GM21737 (cell line): ENCODE measurements at regions not wholly inside any gene's neighbourhood (a gene's known extent, or its start where the extent isn't known, plus 50 kb on each side); places are given as distances from the start of the nearest gene placed in this dataset.
"Not testable (repeated sequence)": the region's sequence is repeated elsewhere in the genome, so short reads cannot be mapped to it uniquely, and the experiment has no call there.

ENCODE experiments used
- ATAC-seq: cut with Tn5 transposase; IDR thresholded peaks from one replicate; pipeline ENCODE4 v1.9.1; 2021; ENCODE audit warnings: mild to moderate bottlenecking, moderate library complexity; ENCODE audit not compliant: unreplicated experiment

GRCh38 chr21:10400622-10401361, 120.6 kb upstream of the TPTE start:
- not testable (repeated sequence) for ATAC-seq

DNA sequence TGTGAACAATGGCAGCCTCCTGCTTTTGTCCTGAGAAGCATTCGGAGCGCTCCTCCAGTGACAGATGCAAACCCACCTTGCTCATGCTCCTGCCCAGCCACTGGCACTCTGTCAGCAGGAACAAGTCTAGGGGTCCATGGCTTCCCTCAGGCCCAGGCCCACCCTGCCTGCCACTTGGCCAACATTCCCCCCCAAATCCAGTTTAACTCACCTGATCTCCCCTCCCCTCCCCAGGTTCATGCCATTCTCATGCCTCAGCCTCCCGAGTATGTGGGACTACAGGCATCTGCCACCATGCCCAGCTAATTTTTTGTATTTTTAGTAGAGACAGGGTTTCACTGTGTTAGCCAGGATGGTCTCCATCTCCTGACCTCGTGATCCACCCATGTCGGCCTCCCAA, 118.9 kb upstream of the TPTE start:
- not testable (repeated sequence) for ATAC-seq

DNA sequence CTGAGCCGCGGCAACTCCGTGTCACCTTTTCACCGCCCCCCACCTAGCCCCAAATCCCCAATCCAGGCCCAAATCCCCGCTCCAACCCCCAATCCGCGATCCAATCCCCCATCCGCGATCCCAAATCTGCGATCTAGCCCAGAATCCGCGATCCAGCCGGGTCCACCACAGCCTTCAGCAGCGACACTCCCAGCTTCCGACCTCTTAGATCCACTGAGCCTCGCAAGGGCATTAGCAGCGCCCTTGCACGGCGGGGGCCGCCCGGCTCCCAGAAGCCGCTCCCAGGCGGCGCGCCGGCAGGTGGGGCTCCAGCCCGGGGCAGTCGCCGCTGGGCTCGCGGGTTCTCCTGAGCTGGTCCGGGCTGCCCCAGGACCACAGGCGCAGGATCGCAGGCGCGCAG, 116.1 kb upstream of the TPTE start:
- ATAC-seq = not testable (repeated sequence)

DNA sequence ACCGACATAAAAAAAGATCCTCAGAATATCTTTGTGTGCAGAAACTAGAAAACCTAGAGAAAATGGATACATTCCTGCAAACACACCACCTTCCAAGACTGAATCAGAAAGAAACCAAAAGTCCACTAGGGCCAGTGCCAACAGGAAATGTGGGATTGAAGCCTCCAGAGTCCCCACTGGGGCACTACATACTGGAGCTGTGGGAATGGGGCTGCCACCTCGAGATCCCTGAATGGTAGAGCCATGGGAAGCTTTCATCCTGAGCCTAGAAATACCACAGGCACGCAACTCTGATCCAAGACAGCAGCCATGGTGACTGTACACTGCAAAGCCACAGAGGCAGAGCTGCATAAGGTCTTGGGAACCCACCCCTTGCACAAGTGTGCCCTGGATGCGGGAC, 111.6 kb upstream of the TPTE start:
- ATAC-seq = not testable (repeated sequence)

DNA sequence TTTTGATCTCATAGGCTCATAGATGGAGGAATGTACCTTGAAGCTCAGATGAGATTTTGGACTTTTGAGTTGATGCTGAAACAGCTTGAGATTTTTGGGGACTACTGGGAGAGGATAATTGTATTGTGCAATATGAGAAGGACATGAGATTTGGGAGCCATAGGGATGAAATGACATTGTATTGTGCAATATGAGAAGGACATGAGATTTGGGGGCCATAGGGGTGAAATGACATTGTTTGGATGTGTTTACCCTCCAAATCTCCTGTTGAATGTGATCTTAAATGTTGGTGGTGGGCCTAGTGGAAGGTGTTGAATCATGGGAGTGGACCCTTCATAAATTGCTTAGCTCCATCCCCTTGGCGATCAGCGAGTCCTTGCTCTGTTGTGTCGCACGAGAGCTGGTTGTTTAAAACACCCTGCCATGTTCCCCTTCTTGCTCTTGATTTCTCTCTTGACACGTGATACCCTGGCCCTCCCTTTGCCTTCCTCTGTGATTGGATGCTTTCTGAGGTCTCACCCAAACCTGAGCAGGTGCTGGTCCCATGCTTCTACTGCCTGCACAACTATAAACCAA, 110.9 kb upstream of the TPTE start:
- ATAC-seq = not testable (repeated sequence)

- ATAC-seq = not testable (repeated sequence)
These were observed 109.4 kb upstream of the TPTE start for GRCh38 chr21:10411776-10412526.

- ATAC-seq = not testable (repeated sequence)
These were observed 108.5 kb upstream of the TPTE start for GRCh38 chr21:10412928-10413246.

DNA sequence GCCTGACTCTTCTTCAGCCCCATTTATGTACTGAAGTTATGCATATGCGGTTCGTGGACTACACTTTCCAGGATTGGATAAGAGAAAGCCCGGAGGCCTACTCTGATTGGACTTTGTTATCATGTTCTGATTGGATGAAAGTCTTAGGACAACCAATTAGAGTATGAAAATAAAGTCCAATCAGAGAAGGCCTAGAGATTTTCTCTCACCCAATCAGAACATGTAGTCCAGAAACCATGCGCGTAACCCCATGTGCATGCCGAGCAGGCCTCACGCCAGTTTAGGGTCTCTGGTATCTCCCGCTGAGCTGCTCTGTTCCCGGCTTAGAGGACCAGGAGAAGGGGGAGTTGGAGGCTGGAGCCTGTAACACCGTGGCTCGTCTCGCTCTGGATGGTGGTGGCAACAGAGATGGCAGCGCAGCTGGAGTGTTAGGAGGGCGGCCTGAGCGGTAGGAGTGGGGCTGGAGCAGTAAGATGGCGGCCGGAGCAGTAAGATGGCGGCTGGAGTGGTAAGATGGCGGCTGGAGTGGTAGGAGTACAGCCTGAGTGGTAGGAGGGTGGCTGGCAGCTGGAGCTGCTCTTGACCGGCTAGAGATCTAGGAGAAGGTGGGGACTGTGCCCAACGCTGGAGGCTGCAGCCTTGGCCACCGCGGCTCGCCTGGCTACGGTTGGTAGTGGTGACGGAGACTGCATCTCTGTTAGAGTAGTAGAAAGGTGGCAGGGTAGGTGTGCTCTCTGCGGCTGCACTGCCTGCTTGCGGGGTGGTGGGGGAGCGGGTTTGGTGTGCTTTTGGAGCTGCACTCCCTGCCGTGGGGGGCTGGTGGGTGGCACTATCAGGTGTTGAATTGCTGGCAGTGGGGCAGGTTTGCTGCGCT, 107.9 kb upstream of the TPTE start:
- not testable (repeated sequence) for ATAC-seq

DNA sequence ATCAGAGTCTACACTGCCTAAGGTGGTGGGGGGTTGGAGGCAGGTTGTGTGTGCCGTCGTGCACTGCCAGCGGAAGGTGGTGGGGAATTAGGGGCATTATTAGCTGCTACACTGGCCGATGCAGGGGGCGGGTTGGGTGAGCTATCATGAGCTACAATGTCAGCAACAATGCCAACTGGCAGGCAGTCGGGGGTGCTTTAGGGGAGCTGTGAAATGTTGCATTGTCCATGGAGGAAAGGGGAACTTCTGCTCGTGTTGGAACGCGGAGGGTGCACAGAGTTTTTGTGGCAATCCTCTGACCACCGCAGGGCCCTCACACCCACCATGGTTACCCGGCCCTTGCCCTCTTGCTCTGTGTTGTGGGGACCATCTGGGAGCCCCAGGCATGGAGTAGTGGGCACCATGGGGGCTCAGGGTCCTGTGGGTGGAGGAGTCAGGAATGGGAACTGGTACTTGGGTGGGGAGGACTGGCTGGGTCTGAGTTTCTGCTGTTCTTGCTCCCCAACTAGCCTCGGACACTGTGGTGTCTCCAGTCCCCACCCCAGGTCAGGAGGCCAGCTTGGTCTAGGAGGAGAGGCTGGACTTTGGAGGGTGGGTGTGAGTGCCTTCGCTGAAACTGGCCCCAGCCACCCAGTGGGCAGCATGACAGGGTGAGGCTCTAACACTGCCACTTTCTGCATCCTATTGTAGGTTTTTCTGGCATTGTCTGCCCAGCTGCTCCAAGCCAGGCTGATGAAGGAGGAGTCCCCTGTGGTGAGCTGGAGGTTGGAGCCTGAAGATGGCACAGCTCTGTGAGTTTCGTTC, 107.1 kb upstream of the TPTE start:
- ATAC-seq = not testable (repeated sequence)

- ATAC-seq = not testable (repeated sequence)
These were observed 106.5 kb upstream of the TPTE start for GRCh38 chr21:10414925-10415254.

DNA sequence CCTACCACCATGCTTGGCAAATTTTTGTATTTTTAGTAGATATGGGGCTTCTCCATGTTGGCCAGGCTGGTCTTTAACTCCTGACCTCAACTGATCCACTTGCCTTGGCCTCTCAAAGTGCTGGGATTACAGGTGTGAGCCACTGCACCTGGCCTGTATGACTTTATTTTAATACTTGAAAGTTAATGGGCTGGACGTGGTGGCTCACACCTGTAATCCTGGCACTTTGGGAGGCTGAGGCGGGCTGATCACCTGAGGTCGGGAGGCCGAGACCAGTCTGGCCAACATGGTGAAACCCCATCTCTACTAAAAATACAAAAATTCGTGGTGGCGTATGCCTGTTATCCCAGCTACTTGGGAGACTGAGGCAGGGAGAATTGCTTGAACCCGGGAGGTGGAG, 105.9 kb upstream of the TPTE start:
- ATAC-seq = not testable (repeated sequence)

GRCh38 chr21:10415859-10416258, 105.5 kb upstream of the TPTE start:
- ATAC-seq = not testable (repeated sequence)

GRCh38 chr21:10416691-10417447, 104.5 kb upstream of the TPTE start:
- ATAC-seq = not testable (repeated sequence)

DNA sequence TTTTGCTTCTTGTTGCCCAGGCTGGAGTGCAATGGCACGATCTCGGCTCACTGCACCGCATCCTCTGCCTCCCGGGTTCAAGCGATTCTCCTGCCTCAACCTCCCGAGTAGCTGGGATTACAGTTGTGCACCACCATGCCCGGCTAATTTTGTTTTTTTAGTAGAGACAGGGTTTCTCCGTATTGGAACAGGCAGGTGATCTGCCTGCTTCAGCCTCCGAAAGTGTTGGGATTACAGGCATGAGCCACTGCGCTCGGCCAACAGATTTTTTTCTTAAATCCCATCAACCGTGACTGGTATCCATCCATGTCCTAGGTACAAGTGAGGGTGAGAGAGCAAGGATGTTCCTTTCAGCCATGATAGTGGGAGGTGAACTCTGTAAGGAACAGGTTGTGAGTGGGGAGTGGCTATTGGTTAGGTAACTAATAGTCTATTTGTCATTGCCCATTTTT, 103.8 kb upstream of the TPTE start:
- not testable (repeated sequence) for ATAC-seq

DNA sequence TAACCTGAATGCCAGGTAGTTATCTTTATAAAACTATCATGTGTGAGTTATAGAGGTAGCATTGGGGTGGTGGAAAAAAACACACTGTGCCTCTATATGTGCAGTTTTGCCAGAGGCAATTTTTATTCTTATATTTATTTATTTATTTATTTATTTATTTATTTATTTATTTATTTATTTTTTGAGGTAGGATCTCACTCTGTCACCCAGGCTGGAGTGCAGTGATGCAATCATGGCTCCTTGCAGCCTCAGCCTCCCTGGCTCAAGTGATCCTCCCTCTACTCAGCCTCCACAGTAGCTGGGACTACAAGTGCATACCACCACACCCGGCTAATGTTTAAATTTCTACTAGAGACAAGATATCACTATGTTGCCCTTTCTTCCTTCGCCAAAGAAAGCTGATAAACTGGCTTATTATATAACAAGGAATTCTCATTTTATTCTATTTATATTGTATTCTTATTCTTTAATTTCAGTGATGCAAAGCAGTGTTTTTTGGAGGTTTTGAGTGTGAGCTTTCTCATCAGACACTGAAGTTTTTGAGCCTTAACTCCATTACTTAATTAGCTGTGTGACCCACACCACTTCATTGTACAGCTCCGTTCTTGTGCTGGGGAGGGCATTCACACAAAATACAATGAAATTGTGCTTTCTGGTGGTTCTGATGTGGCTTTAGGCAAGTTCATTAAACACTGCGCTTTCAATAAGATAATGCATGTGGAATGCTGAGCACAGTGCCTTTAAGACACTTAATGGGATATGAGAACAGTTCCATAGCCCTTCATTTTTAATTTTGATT, 102.9 kb upstream of the TPTE start:
- ATAC-seq = not testable (repeated sequence)

DNA sequence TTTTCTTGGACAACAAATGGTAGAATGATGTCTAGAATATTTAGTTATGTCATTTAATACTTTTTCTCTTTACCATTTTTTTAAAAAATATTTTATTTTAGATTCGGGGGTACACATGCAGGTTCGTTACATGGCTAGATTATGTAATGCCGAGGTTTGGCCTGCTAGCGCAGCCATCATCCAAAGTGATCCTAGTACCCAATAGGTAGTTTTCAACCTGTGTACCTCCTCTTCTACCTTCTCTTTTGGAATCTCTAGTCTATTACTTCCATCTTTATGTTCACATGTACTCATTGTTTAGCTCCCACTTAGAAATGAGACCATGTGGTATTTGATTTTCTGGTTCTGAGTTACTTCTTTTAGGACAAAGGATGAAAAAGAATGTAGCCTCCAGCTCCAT, 100.2 kb upstream of the TPTE start:
- ATAC-seq = not testable (repeated sequence)

DNA sequence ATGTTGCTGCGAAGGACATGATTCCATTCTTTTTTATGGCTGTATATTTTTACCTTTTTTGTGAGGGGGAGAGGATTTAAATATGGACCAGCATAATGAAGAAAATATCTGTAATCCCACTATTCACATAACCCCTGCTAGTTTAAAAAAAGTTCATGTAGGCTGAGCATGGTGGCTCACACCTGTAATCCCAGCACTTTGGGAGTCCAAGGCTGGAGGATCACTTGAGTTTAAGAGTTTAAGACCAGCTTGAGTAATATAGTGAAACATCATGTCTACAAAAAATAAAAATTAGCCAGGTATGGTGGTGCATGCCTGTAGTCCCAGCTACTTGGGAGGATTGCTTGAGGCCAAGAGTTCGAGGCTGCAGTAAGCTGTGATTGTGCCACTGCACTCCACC, 99.8 kb upstream of the TPTE start:
- ATAC-seq = not testable (repeated sequence)

GRCh38 chr21:10424097-10424886, 97.1 kb upstream of the TPTE start:
- not testable (repeated sequence) for ATAC-seq
